IPS-20b (cell line): ENCODE measurements at regions not wholly inside any gene's neighbourhood (a gene's known extent, or its start where the extent isn't known, plus 50 kb on each side); places are given as distances from the start of the nearest gene placed in this dataset.
A peak's percentile ranks its signal among the peaks of the same experiment; 100 is the strongest.
"Not testable (repeated sequence)": the region's sequence is repeated elsewhere in the genome, so short reads cannot be mapped to it uniquely, and the experiment has no call there.

Experiments
- H3K27ac ChIP-seq: one replicate; pipeline ENCODE4 v1.5.1; 2013; ENCODE audit warnings: low read length
- H3K27me3 ChIP-seq: 2 replicates; pipeline ENCODE4 v1.6.1; 2013; ENCODE audit warnings: mild to moderate bottlenecking, low read length, inconsistent platforms; ENCODE audit not compliant: insufficient read depth
- H3K36me3 ChIP-seq: 2 replicates; pipeline ENCODE4 v1.6.1; 2013; ENCODE audit warnings: low read depth, mild to moderate bottlenecking, inconsistent platforms, low read length, moderate library complexity; ENCODE audit not compliant: insufficient read depth
- H3K4me1 ChIP-seq: 2 replicates; pipeline ENCODE4 v1.6.1; 2013; ENCODE audit warnings: mild to moderate bottlenecking, control low read depth, inconsistent platforms, low read length, moderate library complexity; ENCODE audit not compliant: insufficient read depth
- H3K4me3 ChIP-seq: 2 replicates; pipeline ENCODE4 v1.5.1; 2013; ENCODE audit warnings: mild to moderate bottlenecking, low read length, inconsistent platforms
- H3K9ac ChIP-seq: 2 replicates; pipeline ENCODE4 v1.6.1; 2013; ENCODE audit warnings: low read depth, mild to moderate bottlenecking, inconsistent platforms, low read length, moderate library complexity
- H3K9me3 ChIP-seq: 2 replicates; pipeline ENCODE4 v1.6.1; 2013; ENCODE audit warnings: mild to moderate bottlenecking, low read depth, low read length, inconsistent platforms; ENCODE audit not compliant: insufficient read depth

- Histone ChIP-seq H3K9ac (no peak overlapping the region), H3K9me3 (no peaks in the 10 kb centered on the region), H3K4me3 (no peak overlapping the region), H3K4me1 (no peaks in the 10 kb centered on the region), H3K36me3 (no peaks in the 10 kb centered on the region), H3K27ac (no peak overlapping the region), H3K27me3 (no peaks in the 10 kb centered on the region)
Measured at GRCh38 chr16:77488652-77489051, 53.8 kb upstream of the ADAMTS18 start.

GRCh38 chr16:77491091-77491490 is 56.3 kb upstream of the ADAMTS18 start:
- H3K36me3 ChIP-seq, result no peaks in the 10 kb centered on the region
- H3K27ac ChIP-seq, result no peak overlapping the region
- H3K9me3 ChIP-seq, result no peaks in the 10 kb centered on the region
- H3K27me3 ChIP-seq, result no peaks in the 10 kb centered on the region
- no peaks in the 10 kb centered on the region for H3K4me1 ChIP-seq
- no peak overlapping the region for H3K4me3 ChIP-seq
- H3K9ac ChIP-seq, result no peak overlapping the region

- Histone ChIP-seq H3K27me3 (no peaks in the 10 kb centered on the region), H3K4me3 (no peak overlapping the region), H3K27ac (no peak overlapping the region), H3K36me3 (no peaks in the 10 kb centered on the region), H3K4me1 (peaks cover 22% of the 10 kb centered on the region; the same call in 1 of the 2 replicates), H3K9me3 (no peaks in the 10 kb centered on the region), H3K9ac (no peak overlapping the region)
Measured at GRCh38 chr16:77496934-77497333, 62.1 kb upstream of the ADAMTS18 start.

GRCh38 chr16:77499373-77500285 is 64.8 kb upstream of the ADAMTS18 start:
- H3K27me3 ChIP-seq, result no peaks in the 10 kb centered on the region
- H3K27ac ChIP-seq, result no peak overlapping the region
- H3K9me3 ChIP-seq, result no peaks in the 10 kb centered on the region
- H3K9ac ChIP-seq, result no peak overlapping the region
- H3K36me3 ChIP-seq, result no peaks in the 10 kb centered on the region
- 0 out of 2 replicates have a peak overlapping the region, but pooled peaks have one; percentile 1 for H3K4me3 ChIP-seq
- H3K4me1 ChIP-seq, result peaks cover 23% of the 10 kb centered on the region; the same call in 1 of the 2 replicates

GRCh38 chr16:77500286-77500598 is 65.4 kb upstream of the ADAMTS18 start:
- no peaks in the 10 kb centered on the region for H3K27me3 ChIP-seq
- no peak overlapping the region for H3K9ac ChIP-seq
- H3K36me3 ChIP-seq, result no peaks in the 10 kb centered on the region
- peaks cover 23% of the 10 kb centered on the region; the same call in 1 of the 2 replicates for H3K4me1 ChIP-seq
- no peak overlapping the region for H3K27ac ChIP-seq
- 0 out of 2 replicates have a peak overlapping the region, but pooled peaks have one; percentile 1 for H3K4me3 ChIP-seq
- no peaks in the 10 kb centered on the region for H3K9me3 ChIP-seq

GRCh38 chr16:77500934-77501664 is 66.3 kb upstream of the ADAMTS18 start:
- no peaks in the 10 kb centered on the region for H3K27me3 ChIP-seq
- H3K36me3 ChIP-seq, result no peaks in the 10 kb centered on the region
- no peak overlapping the region for H3K4me3 ChIP-seq
- no peaks in the 10 kb centered on the region for H3K9me3 ChIP-seq
- H3K27ac ChIP-seq, result no peak overlapping the region
- peaks cover 23% of the 10 kb centered on the region; the same call in 1 of the 2 replicates for H3K4me1 ChIP-seq
- H3K9ac ChIP-seq, result no peak overlapping the region

GRCh38 chr16:77502448-77502847 is 67.6 kb upstream of the ADAMTS18 start:
- no peak overlapping the region for H3K4me3 ChIP-seq
- peaks cover 23% of the 10 kb centered on the region; the same call in 1 of the 2 replicates for H3K4me1 ChIP-seq
- no peaks in the 10 kb centered on the region for H3K27me3 ChIP-seq
- H3K36me3 ChIP-seq, result no peaks in the 10 kb centered on the region
- H3K9me3 ChIP-seq, result no peaks in the 10 kb centered on the region
- no peak overlapping the region for H3K27ac ChIP-seq
- H3K9ac ChIP-seq, result no peak overlapping the region

GRCh38 chr16:77506492-77506891 is 71.7 kb upstream of the ADAMTS18 start:
- peaks cover 12% of the 10 kb centered on the region; the same call in 1 of the 2 replicates for H3K27me3 ChIP-seq
- not testable (repeated sequence) for H3K36me3 ChIP-seq, H3K27ac ChIP-seq, H3K9ac ChIP-seq, H3K4me1 ChIP-seq, H3K4me3 ChIP-seq, H3K9me3 ChIP-seq

GRCh38 chr16:77509051-77509450 is 74.2 kb upstream of the ADAMTS18 start:
- no peaks in the 10 kb centered on the region for H3K4me1 ChIP-seq
- H3K9me3 ChIP-seq, result no peaks in the 10 kb centered on the region
- H3K27ac ChIP-seq, result no peak overlapping the region
- H3K4me3 ChIP-seq, result no peak overlapping the region
- H3K36me3 ChIP-seq, result no peaks in the 10 kb centered on the region
- H3K27me3 ChIP-seq, result peaks cover 17% of the 10 kb centered on the region; the same call in 1 of the 2 replicates
- H3K9ac ChIP-seq, result no peak overlapping the region

- H3K9ac ChIP-seq, result no peak overlapping the region
- no peak overlapping the region for H3K27ac ChIP-seq
- no peaks in the 10 kb centered on the region for H3K4me1 ChIP-seq
- H3K4me3 ChIP-seq, result no peak overlapping the region
- H3K27me3 ChIP-seq, result peaks cover 17% of the 10 kb centered on the region; the same call in 1 of the 2 replicates
- no peaks in the 10 kb centered on the region for H3K36me3 ChIP-seq
- no peaks in the 10 kb centered on the region for H3K9me3 ChIP-seq
Measured at GRCh38 chr16:77509796-77510195, 75.0 kb upstream of the ADAMTS18 start.

GRCh38 chr16:77511053-77511452 is 76.2 kb upstream of the ADAMTS18 start:
- H3K9ac ChIP-seq, result no peak overlapping the region
- no peaks in the 10 kb centered on the region for H3K36me3 ChIP-seq
- no peaks in the 10 kb centered on the region for H3K4me1 ChIP-seq
- no peaks in the 10 kb centered on the region for H3K9me3 ChIP-seq
- peaks cover 17% of the 10 kb centered on the region; the same call in 1 of the 2 replicates for H3K27me3 ChIP-seq
- no peak overlapping the region for H3K27ac ChIP-seq
- H3K4me3 ChIP-seq, result no peak overlapping the region
